Activated CD8-positive, alpha-beta memory T cell treated with anti-CD3 and anti-CD28 coated beads, Interleukin-2, amount 50 U/mL, for 4 hours (primary cell): ENCODE measurements at regions not wholly inside any gene's neighbourhood (a gene's known extent, or its start where the extent isn't known, plus 50 kb on each side); places are given as distances from the start of the nearest gene placed in this dataset.
"Not testable (repeated sequence)": the region's sequence is repeated elsewhere in the genome, so short reads cannot be mapped to it uniquely, and the experiment has no call there.

Source experiments
- DNase-seq: peaks from one replicate; pipeline ENCODE4 v3.0.0-alpha.2; 2020

DNA sequence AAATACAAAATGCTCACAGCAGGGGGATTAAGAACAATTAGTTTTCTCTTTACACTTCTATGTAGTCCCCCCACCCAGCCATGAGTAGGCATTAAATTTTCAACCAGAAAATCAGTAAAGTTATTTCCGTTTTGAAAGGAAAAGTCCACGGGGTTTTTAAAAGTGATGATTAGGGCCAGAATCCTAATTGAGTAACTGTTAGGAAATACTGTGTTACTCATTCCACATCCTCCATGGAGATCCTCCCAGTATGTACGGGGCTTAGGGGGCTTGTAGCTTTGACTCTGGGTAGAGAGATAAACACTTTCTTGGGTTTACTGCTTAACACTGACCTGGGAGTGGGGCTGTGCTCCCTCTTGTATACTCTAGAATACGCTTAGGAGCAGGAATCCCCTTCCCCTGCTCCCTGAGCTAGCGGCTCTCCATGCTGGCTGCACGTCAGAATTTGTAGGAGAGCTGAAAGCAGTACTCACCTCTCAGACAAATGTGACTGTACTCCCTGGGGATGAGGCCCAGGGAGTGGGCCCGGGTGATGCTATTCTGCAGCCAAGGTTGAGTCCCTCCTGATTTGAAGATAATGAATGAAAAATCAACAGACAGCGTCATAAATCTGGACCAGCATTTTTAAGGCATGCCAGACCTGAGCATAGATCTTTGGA is 100.5 kb downstream of the SLC4A3 start:
- no peak for DNase-seq

- no peak for DNase-seq
Measured at GRCh38 chr2:219728991-219729487, 101.6 kb downstream of the SLC4A3 start.

- no peak for DNase-seq
Measured at GRCh38 chr2:219731173-219731572, 103.7 kb downstream of the SLC4A3 start.

GRCh38 chr2:219733106-219733505 is 105.7 kb downstream of the SLC4A3 start:
- no peak for DNase-seq

GRCh38 chr2:219733746-219734145 is 106.3 kb downstream of the SLC4A3 start:
- no peak for DNase-seq

- no peak for DNase-seq
Measured at GRCh38 chr2:219736209-219736608, 108.8 kb downstream of the SLC4A3 start.

- no peak for DNase-seq
Measured at GRCh38 chr2:219737270-219737691, 109.9 kb downstream of the SLC4A3 start.

DNA sequence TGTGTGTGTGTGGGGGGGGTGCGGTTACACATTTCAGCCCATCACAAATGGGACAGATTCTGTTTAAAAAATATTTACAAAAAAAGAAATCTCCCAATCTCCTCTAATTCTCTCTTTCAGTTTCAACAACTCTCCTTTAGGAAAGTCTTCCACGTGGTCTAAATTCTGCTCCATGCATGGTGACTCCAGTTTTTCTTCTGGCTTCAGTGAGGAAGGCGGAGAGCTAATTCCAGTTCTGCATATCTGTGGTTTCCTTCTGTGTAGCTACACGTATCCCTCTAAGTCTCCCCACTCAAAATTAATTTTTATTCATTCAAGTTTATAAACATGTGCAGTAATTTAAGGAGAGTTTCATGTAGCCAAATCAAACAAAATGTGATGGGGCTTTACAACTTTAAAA is 111.6 kb downstream of the SLC4A3 start:
- DNase-seq, result no peak

GRCh38 chr2:219739866-219740440 is 112.5 kb downstream of the SLC4A3 start:
- no peak for DNase-seq

DNA sequence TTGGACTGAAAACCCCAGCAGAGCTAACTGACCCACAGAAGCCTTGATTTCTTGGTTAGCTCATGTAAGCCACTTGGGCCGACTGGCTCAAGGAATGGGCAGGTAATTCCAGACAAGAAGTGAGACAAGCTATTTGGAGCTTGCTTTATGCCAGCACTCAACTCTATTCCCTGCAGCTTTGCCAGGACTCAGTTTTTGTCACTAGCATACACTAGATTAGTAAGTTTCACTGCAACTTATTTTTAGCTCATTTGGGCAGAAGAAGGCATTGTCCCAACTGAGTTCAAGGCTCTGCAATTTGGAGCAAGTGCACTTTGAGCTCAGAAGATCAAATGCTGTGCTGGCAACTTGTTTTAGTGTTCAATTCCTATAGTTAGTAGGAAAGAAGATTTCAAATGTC is 116.1 kb downstream of the SLC4A3 start:
- no peak for DNase-seq

DNA sequence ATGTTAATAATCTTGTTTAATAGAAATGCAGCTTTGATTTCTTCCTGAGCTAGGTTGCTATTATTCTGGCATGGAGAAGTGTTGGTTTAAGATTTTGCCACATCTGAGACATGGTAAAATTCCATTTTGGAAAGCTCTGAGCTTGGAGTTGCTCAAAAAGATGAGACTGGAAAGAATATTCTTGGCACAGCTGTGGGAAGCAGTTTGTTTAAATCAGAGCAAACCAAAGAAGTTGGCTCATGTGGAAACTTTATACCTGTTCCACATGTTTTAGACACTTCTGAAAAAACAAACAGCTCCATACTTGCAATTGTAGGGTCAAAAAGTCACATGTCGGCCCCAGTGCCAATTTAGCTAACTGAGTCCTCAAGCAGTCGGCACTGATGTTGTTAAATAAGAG is 116.6 kb downstream of the SLC4A3 start:
- no peak for DNase-seq

DNA sequence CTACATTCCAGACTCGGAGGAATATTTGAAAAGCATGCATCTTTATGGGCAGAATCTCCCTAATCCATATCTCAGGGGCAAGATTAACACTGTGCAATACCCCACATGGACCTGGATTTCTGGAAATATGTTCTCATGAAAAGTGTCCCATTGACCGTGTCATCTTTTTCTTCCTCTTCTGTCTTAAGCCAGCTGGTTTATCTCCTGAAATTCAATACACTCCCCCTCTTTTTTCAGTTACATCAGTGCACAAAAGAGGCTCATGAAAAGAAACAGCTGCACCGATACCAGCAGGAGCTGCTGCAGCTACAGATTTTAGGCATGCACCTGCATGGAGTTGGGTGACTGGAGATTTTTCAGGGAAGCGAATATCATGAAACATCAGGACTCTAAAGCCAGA is 117.2 kb downstream of the SLC4A3 start:
- DNase-seq, result no peak

GRCh38 chr2:219747637-219748036 is 120.2 kb downstream of the SLC4A3 start:
- DNase-seq, result no peak

DNA sequence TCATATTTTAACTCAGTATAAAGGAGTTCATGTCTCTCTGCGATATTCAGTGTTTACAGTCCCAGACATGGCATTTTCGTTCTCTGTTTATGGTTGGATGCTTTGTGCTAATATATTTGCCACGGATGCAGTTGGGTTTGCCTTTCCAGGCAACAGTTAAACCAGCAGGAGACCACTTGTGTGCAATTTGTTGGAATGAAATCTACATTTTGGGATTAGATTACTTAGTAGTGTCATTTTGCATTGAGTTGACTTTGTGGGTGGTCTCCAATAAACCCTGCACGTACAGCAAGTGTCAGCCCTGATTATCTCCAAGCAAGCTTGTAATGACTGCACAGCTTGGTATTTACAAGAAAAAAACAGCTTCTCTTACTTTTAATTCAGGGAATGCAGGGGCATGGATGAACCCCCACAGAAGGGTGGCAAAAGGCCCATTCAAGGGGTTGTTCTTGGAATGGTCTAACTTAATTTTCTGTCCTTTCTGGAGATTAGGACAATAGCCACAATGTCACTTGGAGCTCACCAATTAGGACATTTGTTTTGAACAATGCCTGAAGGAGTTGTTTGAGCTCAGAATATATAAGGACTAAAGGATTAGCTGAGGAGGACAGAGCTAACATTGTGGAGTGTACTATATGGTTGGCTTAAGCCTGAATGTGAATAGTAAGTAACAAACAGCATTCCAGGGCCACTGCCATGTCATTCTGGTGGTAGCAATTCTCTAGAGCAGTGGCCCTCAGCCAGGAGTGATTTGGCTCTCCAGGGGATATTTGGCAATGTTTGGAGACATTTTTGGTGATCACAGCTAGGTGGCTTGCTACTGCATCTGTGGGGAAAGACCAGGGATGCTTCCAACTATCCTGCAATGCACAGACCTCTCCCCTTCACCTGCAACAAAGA is 121.5 kb downstream of the SLC4A3 start:
- no peak for DNase-seq

DNA sequence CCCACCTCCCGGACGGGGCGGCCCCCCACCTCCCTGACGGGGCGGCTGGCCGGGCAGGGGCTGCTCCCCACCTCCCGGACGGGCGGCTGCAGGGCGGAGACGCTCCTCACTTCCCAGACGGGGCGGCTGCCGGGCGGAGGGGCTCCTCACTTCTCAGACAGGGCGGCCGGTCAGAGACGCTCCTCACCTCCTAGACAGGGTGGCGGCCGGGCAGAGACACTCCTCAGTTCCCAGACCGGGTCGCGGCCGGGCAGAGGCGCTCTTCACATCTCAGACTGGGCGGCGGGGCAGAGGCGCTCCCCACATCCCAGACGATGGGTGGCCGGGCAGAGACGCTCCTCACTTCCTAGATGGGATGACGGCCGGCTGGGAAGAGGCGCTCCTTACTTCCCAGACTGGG is 123.7 kb downstream of the SLC4A3 start:
- not testable (repeated sequence) for DNase-seq

DNA sequence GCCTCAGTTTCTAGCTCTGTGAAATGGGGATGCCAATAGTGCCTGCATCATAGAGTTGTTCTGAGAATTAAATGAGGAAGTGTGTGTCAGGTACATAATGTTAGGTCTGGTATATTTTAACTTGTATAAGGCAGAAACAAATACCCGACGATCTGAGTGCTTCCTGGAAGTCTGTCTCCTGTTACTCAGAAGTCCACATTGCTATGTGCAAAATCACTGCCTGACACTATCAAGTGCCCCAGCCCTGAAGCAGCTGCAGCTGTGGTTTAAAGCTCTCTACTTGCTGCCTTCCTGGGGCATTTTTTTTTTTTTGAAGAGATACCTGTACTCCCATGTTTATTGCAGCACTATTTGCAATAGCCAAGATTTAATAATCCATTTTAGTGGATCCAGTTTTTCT is 125.3 kb downstream of the SLC4A3 start:
- no peak for DNase-seq

GRCh38 chr2:219758907-219759680 is 131.7 kb downstream of the SLC4A3 start:
- DNase-seq, result no peak

DNA sequence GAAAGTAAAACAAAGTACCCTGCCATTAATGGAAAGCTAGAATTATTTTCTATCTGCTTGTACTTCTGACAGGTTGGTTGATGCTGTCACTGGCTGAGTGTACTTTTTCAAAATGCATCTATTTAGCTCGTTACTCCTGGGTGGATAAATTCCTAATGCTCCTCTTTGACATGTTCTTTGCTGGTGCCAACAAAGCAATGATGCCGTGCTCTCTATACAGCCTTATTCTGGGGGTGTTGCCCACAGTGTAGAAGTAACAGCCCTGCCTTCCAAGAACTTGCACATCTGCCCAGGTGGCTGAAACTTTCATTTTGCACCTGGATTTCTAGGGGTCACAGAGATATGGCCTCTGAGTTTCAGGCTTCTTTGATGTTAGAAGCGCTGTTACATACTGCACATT is 132.4 kb downstream of the SLC4A3 start:
- DNase-seq, result no peak

DNA sequence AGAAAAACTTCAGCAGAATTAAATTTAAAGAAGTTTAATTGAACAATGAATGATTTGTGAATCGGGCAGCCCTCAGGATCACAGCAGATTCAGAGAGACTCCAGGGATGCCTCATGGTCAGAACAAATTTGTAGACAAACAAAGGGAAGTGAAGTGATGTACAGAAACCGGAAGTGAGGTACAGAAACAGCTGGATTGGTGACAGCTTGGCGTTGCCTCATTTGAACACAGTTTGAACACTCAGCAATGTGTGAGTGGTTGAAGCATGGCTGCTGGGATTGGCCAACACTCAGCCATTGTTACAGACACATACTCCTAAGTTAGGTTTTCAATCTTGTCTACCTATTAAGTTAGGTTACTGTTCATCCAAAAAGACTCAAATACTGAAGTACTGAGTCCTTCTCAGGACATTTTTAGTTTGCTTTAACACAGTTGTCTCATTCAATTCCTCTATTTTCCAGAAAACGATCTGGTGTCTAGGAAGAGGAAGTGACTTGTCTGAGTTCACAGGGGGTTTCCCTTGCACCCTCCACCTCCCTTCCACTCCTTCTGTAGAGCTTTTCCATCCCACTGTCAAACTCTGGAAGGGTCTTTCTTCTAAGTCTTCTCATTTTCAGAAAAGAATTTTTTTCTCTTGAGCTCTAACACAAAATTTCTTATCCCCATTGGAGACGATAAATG is 137.9 kb downstream of the SLC4A3 start:
- DNase-seq, result no peak

DNA sequence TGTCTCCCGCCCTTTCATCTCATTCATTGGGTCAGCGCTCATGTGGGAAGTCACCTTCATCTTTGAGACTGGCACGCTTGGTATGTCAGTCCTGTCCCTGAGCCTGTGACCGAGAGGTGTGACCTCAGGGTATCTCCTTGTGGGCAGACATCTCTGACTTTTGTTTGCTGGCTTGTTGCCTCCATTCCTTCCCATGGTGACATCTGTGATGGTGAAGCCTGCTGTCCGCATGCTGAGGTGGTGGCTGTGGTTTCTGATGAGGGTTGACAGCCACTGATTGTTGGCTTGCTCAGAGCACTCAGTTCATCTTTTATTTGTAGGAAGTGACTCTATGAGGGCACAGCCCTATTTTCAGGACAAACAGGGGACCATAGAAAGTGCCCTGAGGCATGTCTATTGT is 139.2 kb downstream of the SLC4A3 start:
- DNase-seq, result no peak

GRCh38 chr2:219769090-219769910 is 141.9 kb downstream of the SLC4A3 start:
- DNase-seq, result no peak
